Heart right ventricle (tissue), 16 donors: ENCODE measurements at regions not wholly inside any gene's neighbourhood (a gene's known extent, or its start where the extent isn't known, plus 50 kb on each side); places are given as distances from the start of the nearest gene placed in this dataset.

Experiments used
- ATAC-seq, 8 donors: fragments of 200-7000 bp; cut with Tn5 transposase; one replicate each; pipeline ENCODE4 v1.9.1; 2020; ENCODE audit warnings: mild to moderate bottlenecking in 8 of 8, moderate library complexity in 8 of 8, moderate number of reproducible peaks in 1 of 8
- DNase-seq, 2 donors: peaks; one replicate each; pipeline ENCODE4 v3.0.0-alpha.2; 2020
- H3K27ac ChIP-seq, 10 donors: fragments of 200-600 bp; sonication (generic) in 2 of 10; one replicate each; pipeline versions ENCODE4 v1.5.0 to v1.8.0; 2020 to 2022; ENCODE audit warnings: mild to moderate bottlenecking in 3 of 10
- H3K27me3 ChIP-seq, 7 donors: fragments of 200-600 bp; one replicate each; pipeline ENCODE4 v1.8.0; 2021 to 2022; ENCODE audit warnings: mild to moderate bottlenecking in 2 of 7
- H3K36me3 ChIP-seq, 9 donors: fragments of 200-600 bp; sonication (generic) in 1 of 9; one replicate each; pipeline versions ENCODE4 v1.5.0 to v1.8.0; 2020 to 2022; ENCODE audit warnings: mild to moderate bottlenecking in 2 of 9
- H3K4me1 ChIP-seq, 9 donors: fragments of 200-600 bp; sonication (generic) in 1 of 9; one replicate each; pipeline versions ENCODE4 v1.5.0 to v1.8.0; 2020 to 2022; ENCODE audit warnings: mild to moderate bottlenecking in 4 of 9
- H3K4me3 ChIP-seq, 10 donors: fragments of 200-600 bp; sonication (generic) in 2 of 10; one replicate each; pipeline versions ENCODE4 v1.5.0 to v1.8.0; 2020 to 2022; ENCODE audit warnings: mild to moderate bottlenecking in 7 of 10, moderate library complexity in 2 of 10
- H3K9me3 ChIP-seq, 11 donors: fragments of 200-600 bp in 10 of 11; sonication (generic) in 2 of 11; one replicate each; pipeline versions ENCODE4 v1.5.0 to v1.8.0; 2013 to 2022; ENCODE audit warnings: mild to moderate bottlenecking in 2 of 11, control low read depth in 1 of 11, moderate library complexity in 1 of 11
- WGBS, 2 donors: extraction: QIAGEN DNeasy Blood & Tissue Kit; methylation state at CpG; one replicate each; pipeline ENCODE4 v1.1.7; 2013; ENCODE audit warnings: inconsistent platforms in 1 of 2; 5-methylcytosine and 5-hydroxymethylcytosine counted together
- intact Hi-C, 10 donors: fragments of 100-400 bp; cut with DNase I; formaldehyde crosslinking; loops; one replicate each; pipeline versions ENCODE4 v1.11.1 to v1.14.2; 2022
- TF ChIP-seq, protein P1 (sequence below), 9 donors: fragments of 200-600 bp; sonication (generic) in 2 of 9; IDR thresholded peaks; one replicate each; pipeline versions ENCODE4 v1.5.0 to v1.8.0; 2021 to 2022; ENCODE audit warnings: antibody characterized with exemption in 9 of 9, mild to moderate bottlenecking in 5 of 9, moderate library complexity in 1 of 9
- donor health status: Arrhythmogenic right ventricular cardiomyopathy.
- donor health status: ischemic (EF 13 %, LVEDD 7.1; RV severe dilation, severe dysfunction).
- donor health status: healthy with polysubstance abuse.
- donor health status: DM: no; HTN: yes; CAD: no.
- donor health status: DM: no; HTN: no; CAD: no.
- donor health status: ischemic (EF 25% LVEDD 6.9; RV normal size, moderate dysfunction).
- donor health status: ischemic (EF 25% LVEDD 5.7; RV mildly dilated, moderate dysfunction).
- donor health status: healthy.
- donor health status: DM: yes; HTN: yes; CAD: no.
- donor health status: Ischemic cardiomyopathy.
- donor health status: ischemic (EF 35%, LVEDD 5.7; RV mildly dilated, moderate dysfunction).
- donor health status: nonischemic (EF 11% LVEDD 7.7; RV severe dilation, severe dysfunction).
- donor health status: DM: yes; HTN: yes; CAD: no.
- donor health status: PGD.
- donor health status: ischemic (EF 29% LVEDD 5.4; RV normal size, mild dysfunction).
- donor health status: nonischemic (EF 23%, LVEDD 6.1; RV moderate dilation, normal function).

DNA sequence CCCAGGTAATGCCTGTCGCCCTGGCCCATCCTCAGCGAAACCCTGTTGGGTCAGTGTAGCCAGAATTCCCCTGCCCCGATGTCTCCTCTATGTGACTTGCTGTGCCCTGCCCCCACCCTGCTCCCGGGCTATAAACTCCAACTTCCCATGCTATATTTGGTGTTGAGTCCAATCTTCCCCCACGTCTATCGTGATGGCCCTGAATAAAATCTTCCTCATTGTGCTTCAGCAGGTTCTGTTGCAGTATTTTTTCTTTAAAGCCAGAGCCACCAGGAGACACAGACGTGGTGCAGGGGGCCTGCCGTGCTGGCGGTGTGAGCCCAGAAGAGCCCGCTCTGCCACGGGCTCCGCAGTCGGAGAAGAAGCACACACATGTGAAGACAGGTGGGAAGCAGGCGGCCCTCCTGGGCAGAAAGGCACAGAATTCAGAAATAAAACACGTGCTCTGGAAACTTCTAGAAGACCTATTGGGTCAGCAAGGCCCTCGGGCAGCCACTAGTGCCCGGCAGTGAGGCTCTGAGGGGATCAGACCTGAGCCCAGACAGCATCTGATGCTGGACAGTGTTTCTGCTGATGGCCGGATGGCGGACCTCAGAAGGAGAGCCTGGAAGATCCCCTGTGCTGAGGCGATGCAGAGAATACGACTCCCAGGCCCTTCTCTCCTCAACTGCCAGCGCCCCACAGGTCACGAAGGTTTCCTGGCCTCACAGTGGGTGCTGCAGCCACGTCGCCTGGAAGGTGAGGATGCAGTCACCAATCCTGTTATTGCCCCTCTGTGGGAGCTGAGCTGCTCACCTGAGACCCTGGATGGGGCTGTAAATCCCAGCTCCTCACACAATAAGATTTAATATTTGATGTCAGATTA, 501.9 kb downstream of the BRD1 start:
- peaks cover 0 to 22% (median 10%) of the 10 kb centered on the region in 11 donors for H3K9me3 ChIP-seq
- H3K36me3 ChIP-seq = no peaks in the 10 kb centered on the region
- TF ChIP-seq, protein P1, sequence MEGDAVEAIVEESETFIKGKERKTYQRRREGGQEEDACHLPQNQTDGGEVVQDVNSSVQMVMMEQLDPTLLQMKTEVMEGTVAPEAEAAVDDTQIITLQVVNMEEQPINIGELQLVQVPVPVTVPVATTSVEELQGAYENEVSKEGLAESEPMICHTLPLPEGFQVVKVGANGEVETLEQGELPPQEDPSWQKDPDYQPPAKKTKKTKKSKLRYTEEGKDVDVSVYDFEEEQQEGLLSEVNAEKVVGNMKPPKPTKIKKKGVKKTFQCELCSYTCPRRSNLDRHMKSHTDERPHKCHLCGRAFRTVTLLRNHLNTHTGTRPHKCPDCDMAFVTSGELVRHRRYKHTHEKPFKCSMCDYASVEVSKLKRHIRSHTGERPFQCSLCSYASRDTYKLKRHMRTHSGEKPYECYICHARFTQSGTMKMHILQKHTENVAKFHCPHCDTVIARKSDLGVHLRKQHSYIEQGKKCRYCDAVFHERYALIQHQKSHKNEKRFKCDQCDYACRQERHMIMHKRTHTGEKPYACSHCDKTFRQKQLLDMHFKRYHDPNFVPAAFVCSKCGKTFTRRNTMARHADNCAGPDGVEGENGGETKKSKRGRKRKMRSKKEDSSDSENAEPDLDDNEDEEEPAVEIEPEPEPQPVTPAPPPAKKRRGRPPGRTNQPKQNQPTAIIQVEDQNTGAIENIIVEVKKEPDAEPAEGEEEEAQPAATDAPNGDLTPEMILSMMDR (IDR thresholded peaks at IDR 0.05) = no peak
- ATAC-seq = no peak
- H3K4me3 ChIP-seq = no peak overlapping the region
- no peak for DNase-seq
- intact Hi-C loops = no loop called here
- H3K27me3 ChIP-seq = peaks cover 3 to 47% (median 38%) of the 10 kb centered on the region in 7 donors
- no peaks in the 10 kb centered on the region for H3K4me1 ChIP-seq
- 80 to 84% methylated on average over 25 of the region's 25 CpGs for WGBS, 2 donors
- H3K27ac ChIP-seq = no peak overlapping the region

DNA sequence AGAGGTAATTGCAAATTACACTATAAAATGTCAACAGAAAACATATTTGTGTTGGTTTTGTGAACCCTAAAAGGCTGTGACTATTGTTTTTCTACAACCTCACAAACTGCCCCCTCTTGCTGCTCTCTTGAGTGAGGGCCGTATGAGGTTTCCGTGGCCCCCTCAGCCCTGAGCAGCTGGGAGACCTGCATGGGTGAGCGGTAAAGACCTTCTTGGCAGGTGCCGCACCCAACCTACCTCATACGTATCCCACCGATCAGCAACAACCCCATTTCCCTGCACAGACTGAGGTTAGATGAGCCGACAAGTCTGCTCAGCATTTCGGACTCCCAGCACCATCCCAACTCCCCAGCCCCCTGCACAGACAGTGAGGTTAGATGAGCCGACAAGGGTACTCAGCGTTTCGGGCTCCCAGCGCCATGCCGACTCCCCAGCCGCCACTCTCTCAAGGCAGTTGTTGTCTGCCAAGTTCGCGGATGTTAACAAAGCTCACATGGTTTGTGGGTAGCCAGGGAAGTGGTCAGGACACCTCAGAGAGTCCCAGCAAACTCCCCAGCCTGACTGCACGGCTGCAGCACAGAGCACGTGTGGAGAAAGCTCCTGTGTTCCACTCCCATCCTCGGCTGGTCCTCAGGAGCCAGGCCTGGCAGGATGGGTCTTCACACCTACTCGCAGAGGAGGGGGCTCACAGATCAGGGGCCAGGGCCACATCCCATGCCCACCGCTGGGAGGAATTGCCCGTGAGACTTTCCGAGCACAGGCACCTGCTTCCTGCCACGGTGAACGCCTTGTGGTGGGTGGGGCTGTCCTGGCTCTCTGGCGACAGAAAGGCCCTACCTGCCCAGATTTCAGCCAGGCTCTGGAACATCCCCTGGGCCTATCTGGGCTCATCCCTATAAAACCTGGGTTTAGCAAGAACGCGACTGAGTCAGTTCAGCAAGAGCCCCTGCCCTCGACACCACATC, 502.9 kb downstream of the BRD1 start:
- Histone ChIP-seq H3K4me1 (no peaks in the 10 kb centered on the region), H3K9me3 (peaks cover 0 to 22% (median 10%) of the 10 kb centered on the region in 11 donors), H3K4me3 (no peak overlapping the region), H3K36me3 (no peaks in the 10 kb centered on the region), H3K27ac (no peak overlapping the region), H3K27me3 (peaks cover 3 to 54% (median 38%) of the 10 kb centered on the region in 7 donors)
- TF ChIP-seq, protein P1 (IDR thresholded peaks at IDR 0.05) = no peak
- intact Hi-C loops = no loop called here
- DNase-seq = no peak
- no peak for ATAC-seq
- 82 to 84% methylated on average over 29 of the region's 29 CpGs for WGBS, 2 donors

DNA sequence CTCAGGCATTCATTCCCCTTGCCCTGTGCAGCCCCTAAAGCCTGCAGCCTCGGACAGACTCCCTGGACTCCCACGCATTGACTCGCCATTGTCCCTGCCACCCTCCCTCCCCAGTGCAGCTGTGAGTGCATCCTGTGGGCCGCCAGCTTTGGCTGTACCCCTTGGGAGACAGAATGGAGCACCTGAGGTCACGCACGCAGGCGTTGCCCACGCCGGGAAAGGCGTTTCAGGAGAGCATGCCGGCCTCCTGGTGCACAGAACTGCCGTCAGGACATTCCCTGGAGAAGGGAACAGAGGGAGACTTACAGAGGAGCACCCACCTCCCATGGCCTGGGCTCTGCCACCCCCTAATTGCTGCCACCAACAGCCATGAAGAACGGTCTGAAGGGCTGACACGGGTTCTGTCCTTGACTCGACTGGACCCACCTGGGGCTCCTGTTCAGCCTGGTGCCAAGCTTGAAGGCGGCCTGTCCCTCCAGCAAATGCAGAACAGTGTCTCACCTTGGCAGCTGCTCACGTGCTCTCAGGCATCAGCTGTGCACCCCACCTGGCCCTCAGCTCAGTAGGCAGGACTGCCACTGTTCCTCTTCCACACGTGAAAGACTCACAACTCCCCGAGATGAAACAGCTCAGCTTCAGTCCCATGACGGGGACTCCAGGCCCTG, 503.8 kb downstream of the BRD1 start:
- DNase-seq = no peak
- no peaks in the 10 kb centered on the region for H3K4me1 ChIP-seq
- peaks cover 3 to 61% (median 42%) of the 10 kb centered on the region in 7 donors for H3K27me3 ChIP-seq
- H3K4me3 ChIP-seq = no peak overlapping the region
- no peak overlapping the region for H3K27ac ChIP-seq
- H3K36me3 ChIP-seq = no peaks in the 10 kb centered on the region
- no peak for ATAC-seq
- WGBS, 2 donors = 70 to 78% methylated on average over 20 of the region's 20 CpGs
- TF ChIP-seq, protein P1 (IDR thresholded peaks at IDR 0.05) = no peak
- intact Hi-C loops = no loop called here
- H3K9me3 ChIP-seq = peaks cover 0 to 22% (median 10%) of the 10 kb centered on the region in 11 donors
